AG04449 (cell line): ENCODE measurements at regions not wholly inside any gene's neighbourhood (a gene's known extent, or its start where the extent isn't known, plus 50 kb on each side); places are given as distances from the start of the nearest gene placed in this dataset.
"Not testable (repeated sequence)": the region's sequence is repeated elsewhere in the genome, so short reads cannot be mapped to it uniquely, and the experiment has no call there.

Experiments used
- CTCF ChIA-PET: fragments of 350-600 bp; formaldehyde crosslinking; extraction: SDS; loops from one replicate; lab custom pipeline; 2021; ENCODE audit warnings: antibody characterized with exemption; lab: Yijun Ruan, JAX
- POLR2A ChIA-PET: fragments of 400-600, 350-600 bp; formaldehyde crosslinking; extraction: SDS; loops from one replicate; lab custom pipeline; 2020; ENCODE audit warnings: antibody characterized with exemption, inconsistent platforms; lab: Yijun Ruan, JAX
- DNase-seq: peaks from one replicate; pipeline ENCODE4 v3.0.0-alpha.2; 2010; ENCODE audit warnings: low read depth, low spot score
- H3K4me3 ChIP-seq: 2 replicates; pipeline ENCODE4 v1.5.1; 2011; ENCODE audit warnings: low read depth, mild to moderate bottlenecking, control low read depth, low read length
- CTCF ChIP-seq: IDR thresholded peaks from one replicate; pipeline ENCODE4 v1.5.1; 2011; ENCODE audit warnings: mild to moderate bottlenecking, moderate library complexity, low read length, control low read depth, inconsistent platforms; ENCODE audit not compliant: insufficient read depth; ENCODE audit errors: missing control alignments

GRCh38 chr7:80028717-80029116 is 105.9 kb upstream of the GNAI1 start:
- CTCF ChIA-PET, result interaction anchor here (1.2 to 3.2 kb wide), 3 partner anchors 9 to 32 kb away, joined by 3 to 16 read pairs (median 10); no protein-coding TSS in a partner anchor
- no peak for TF ChIP-seq CTCF
- H3K4me3 ChIP-seq, result no peak overlapping the region
- POLR2A ChIA-PET, result no interaction called here
- no peak for DNase-seq

DNA sequence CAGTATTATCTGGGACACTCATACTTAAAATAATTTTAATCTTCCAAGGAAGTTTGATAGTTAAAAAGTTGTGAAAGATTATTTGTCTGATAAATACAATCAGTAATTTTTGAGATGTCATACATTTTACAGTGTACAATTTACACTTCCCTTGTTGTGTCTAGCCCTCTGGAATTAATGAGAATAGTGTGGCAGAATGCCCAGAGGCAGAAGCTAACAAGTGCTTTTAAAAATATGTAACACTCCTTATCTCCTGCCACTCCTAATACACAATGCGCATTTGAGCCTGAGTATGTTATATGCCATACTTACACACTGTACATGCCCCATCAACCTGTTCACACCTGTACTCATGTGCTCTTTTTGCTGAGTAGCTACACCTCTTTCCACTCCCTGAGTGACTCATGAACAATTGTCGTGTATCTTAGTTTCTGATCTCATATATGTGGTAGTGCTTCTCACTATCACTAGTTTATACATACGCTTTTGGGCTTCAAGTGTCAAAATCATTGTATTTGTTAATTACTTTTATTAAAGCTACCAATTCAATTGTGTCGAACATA is 106.9 kb upstream of the GNAI1 start:
- TF ChIP-seq CTCF, result no peak
- CTCF ChIA-PET, result interaction anchor here (1.7 to 3.2 kb wide), 3 partner anchors 8 to 20 kb away, joined by 7 to 16 read pairs (median 10); no protein-coding TSS in a partner anchor
- no peak overlapping the region for H3K4me3 ChIP-seq
- no peak for DNase-seq
- POLR2A ChIA-PET, result no interaction called here

DNA sequence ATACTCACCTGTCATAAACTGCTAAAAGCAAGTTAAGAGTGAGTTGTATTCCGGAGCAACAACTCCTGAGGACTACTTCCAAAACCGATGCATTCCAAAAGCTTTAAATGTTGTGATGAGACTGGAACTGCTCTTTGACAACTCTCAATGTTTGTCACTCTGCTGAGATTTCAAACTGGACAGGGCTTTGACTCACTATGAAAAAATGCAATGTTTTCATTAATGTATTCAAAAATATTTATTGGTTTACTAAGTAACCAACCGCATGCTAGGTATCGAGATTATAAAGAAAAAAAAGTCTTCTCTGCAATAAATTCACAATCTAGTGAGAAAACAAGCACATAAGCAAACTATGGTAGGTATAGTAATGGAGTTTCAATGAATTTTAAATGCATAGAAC is 107.9 kb upstream of the GNAI1 start:
- CTCF ChIA-PET, result interaction anchor here (1.7 to 3.2 kb wide), 2 partner anchors 7 to 21 kb away, joined by 7 to 16 read pairs; no protein-coding TSS in a partner anchor
- no peak for TF ChIP-seq CTCF
- DNase-seq, result no peak
- POLR2A ChIA-PET, result no interaction called here
- no peak overlapping the region for H3K4me3 ChIP-seq

DNA sequence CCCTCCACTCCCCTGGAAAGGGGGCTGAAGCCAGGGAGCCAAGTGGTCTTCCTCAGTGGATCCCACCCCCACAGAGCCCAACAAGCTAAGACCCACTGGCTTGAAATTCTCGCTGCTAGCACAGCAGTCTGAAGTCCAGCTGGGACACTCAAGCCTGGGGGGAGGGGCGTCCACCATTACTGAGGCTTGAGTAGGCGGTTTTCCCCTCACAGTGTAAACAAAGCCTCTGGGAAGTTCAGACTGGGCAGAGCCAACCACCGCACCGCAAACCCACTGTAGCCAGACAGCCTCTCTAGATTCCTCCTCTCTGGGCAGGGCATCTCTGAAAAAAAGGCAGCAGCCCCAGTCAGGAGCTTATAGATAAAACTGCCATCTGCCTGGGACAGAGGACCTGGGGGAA is 114.4 kb upstream of the GNAI1 start:
- CTCF ChIA-PET, result interaction anchor here (0.8 to 3.2 kb wide), 12 partner anchors 8 to 738 kb away, joined by 3 to 17 read pairs (median 6); no protein-coding TSS in a partner anchor
- POLR2A ChIA-PET, DNase-seq, H3K4me3 ChIP-seq: not testable (repeated sequence)

DNA sequence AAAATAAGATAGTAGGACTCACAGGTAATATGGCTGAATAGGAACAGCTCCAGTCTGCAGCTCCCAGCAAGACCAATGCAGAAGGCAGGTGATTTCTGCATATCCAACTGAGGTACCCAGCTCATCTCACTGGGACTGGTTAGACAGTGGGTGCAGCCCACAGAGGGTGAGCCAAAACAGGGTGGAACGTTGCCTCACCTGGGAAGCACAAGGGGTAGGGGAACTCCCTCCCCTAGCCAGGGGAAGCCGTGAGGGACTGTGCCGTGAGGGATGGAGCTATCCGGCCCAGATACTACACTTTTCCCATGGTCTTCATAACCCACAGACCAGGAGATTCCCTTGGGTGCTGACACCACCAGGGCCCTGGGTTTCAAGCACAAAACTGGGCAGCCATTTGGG is 114.8 kb upstream of the GNAI1 start:
- POLR2A ChIA-PET, H3K4me3 ChIP-seq, DNase-seq: not testable (repeated sequence)
- CTCF ChIA-PET, result interaction anchor here (0.8 to 3.2 kb wide), 12 partner anchors 9 to 737 kb away, joined by 3 to 17 read pairs (median 6); no protein-coding TSS in a partner anchor

- CTCF ChIA-PET, result interaction anchor here (0.6 to 3.2 kb wide), 16 partner anchors 8 to 737 kb away, joined by 3 to 17 read pairs (median 4); no protein-coding TSS in a partner anchor
Measured at GRCh38 chr7:80018941-80019808, 115.5 kb upstream of the GNAI1 start.

More at GRCh38 chr7:80018941-80019808, 115.5 kb upstream of the GNAI1 start:
- H3K4me3 ChIP-seq, result no peak overlapping the region
- TF ChIP-seq CTCF, result peak; percentile 77
- DNase-seq, result no peak
- POLR2A ChIA-PET, result no interaction called here
